ENCODE measurements at regions not wholly inside any gene's neighbourhood (a gene's known extent, or its start where the extent isn't known, plus 50 kb on each side); places are given as distances from the start of the nearest gene placed in this dataset.

DNA sequence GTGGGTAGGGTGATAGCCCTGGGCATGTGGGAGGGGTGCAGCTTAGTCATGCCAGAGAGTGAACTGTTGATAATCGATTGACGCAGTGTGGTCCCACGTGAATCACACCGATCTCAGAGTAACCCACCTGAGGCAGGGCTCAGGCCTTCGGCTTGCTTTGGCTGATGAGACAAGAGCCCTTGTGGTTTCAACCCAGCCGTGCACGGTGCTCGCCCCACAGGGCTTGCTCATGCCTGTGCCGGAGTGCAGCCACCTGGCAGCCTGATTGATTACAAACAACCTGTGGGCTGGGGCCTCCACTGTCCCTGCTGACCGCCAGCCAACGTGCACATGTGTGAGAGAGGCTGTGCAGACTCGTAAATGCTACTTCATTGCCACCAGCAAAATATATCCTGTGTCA is 144.9 kb upstream of the ADARB2 start:
- WGBS, 4 donors, result 78 to 82% (median 80%) methylated on average over 8 to 12 of the region's 12 CpGs
- ATAC-seq, result no peak
- peaks cover 0 to 10% (median 0%) of the 10 kb centered on the region in 9 donors for H3K27me3 ChIP-seq
- intact Hi-C loops (cut with DNase I), result no loop called here
- peaks cover 0 to 23% (median 7%) of the 10 kb centered on the region in 12 donors for H3K9me3 ChIP-seq
- H3K4me3 ChIP-seq, result no peak overlapping the region
- no peaks in the 10 kb centered on the region for H3K36me3 ChIP-seq
- no peaks in the 10 kb centered on the region for H3K4me1 ChIP-seq
- no peak for DNase-seq
- H3K27ac ChIP-seq, result no peak overlapping the region
- TF ChIP-seq POLR2A (IDR thresholded peaks at IDR 0.05), result no peak
- TF ChIP-seq, protein P1, sequence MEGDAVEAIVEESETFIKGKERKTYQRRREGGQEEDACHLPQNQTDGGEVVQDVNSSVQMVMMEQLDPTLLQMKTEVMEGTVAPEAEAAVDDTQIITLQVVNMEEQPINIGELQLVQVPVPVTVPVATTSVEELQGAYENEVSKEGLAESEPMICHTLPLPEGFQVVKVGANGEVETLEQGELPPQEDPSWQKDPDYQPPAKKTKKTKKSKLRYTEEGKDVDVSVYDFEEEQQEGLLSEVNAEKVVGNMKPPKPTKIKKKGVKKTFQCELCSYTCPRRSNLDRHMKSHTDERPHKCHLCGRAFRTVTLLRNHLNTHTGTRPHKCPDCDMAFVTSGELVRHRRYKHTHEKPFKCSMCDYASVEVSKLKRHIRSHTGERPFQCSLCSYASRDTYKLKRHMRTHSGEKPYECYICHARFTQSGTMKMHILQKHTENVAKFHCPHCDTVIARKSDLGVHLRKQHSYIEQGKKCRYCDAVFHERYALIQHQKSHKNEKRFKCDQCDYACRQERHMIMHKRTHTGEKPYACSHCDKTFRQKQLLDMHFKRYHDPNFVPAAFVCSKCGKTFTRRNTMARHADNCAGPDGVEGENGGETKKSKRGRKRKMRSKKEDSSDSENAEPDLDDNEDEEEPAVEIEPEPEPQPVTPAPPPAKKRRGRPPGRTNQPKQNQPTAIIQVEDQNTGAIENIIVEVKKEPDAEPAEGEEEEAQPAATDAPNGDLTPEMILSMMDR (IDR thresholded peaks at IDR 0.05), result no peak

DNA sequence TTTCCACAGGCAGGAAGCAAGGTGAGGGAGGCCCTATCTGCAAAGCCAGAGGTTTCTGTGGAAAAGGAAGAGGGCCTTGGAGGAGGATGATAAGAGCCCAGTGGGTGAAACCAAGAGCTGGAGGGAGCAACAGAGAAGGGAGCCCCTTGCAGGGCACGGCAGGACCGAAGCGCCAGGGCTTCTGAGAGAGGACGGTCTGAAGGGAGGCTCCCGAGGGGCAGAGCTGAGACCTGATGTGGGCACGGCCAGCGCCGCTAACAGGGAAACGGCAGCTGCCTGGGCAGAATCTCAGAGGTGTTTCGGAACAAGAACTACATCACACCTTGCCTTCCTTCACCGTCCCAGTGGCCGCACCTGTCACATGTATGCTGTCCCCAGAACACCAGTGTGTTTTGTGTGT is 144.3 kb upstream of the ADARB2 start:
- WGBS, 4 donors, result 86 to 91% (median 88%) methylated on average over 12 of the region's 12 CpGs
- TF ChIP-seq, protein P1 (IDR thresholded peaks at IDR 0.05), result no peak
- TF ChIP-seq POLR2A (IDR thresholded peaks at IDR 0.05), result no peak
- Histone ChIP-seq H3K9me3 (peaks cover 0 to 18% (median 7%) of the 10 kb centered on the region in 12 donors), H3K27me3 (peaks cover 0 to 10% (median 0%) of the 10 kb centered on the region in 9 donors), H3K27ac (no peak overlapping the region), H3K36me3 (no peaks in the 10 kb centered on the region), H3K4me1 (no peaks in the 10 kb centered on the region), H3K4me3 (no peak overlapping the region)
- DNase-seq (no peak), ATAC-seq (no peak)
- intact Hi-C loops (cut with DNase I), result no loop called here

DNA sequence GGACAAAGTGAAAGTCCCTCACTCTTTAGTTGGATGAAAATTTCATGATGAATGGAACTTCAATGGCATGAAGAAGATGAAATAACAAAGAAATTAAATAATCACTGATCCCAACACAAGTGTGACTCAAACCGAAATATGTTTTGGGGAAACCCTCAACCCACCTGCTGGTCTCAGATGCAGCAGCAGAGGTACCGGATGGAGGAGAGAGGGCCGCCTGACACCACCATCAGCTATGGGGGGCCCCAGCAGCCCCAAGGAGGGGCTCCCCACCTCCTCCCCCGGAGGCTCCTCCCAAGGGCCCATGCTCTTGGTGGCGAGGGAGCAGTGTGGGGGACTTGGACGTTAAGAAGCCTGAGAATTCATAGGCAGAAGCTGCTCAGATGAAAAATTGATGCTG is 137.2 kb upstream of the ADARB2 start:
- ATAC-seq (no peak), DNase-seq (no peak)
- peaks cover 0 to 9% (median 0%) of the 10 kb centered on the region in 12 donors for H3K9me3 ChIP-seq
- intact Hi-C loops (cut with DNase I), result no loop called here
- H3K27ac ChIP-seq, result no peak overlapping the region
- H3K4me3 ChIP-seq, result no peak overlapping the region
- H3K4me1 ChIP-seq, result no peaks in the 10 kb centered on the region
- 73 to 77% (median 76%) methylated on average over 6 of the region's 6 CpGs for WGBS, 4 donors
- H3K36me3 ChIP-seq, result no peaks in the 10 kb centered on the region
- TF ChIP-seq, protein P1 (IDR thresholded peaks at IDR 0.05), result no peak
- TF ChIP-seq POLR2A (IDR thresholded peaks at IDR 0.05), result no peak
- H3K27me3 ChIP-seq, result peaks cover 0 to 8% (median 0%) of the 10 kb centered on the region in 9 donors

DNA sequence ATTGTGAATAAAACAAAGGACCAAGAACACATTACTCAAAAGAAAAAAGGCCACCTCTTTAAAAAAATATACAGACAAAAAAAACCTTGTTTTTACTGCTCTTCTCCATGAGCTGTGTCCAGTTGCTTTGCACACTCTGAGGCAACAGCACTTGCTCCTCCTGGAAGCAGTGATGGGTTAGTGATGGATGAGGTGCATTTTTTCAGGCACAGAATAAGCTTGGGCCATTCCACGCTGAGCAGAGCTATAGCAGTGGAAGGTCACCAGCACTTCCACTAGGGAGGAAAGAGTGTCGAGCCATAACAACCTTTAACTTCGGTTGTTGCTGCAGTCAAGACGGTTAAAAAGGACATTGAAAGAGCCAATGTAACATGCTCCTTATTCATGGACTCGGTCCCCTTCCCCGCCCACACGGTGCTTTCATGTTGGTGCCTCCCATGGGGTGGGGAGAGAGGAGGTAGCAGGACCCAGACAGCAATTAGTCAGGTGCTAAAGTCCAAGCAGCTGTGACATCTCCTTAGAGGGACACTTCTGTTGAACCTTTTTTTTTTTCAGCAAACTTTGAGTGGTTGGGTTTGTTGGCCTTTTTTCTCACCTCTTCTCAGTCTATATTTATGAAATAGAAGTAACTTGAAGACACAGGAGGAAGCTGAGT is 136.5 kb upstream of the ADARB2 start:
- DNase-seq (no peak), ATAC-seq (no peak)
- TF ChIP-seq POLR2A (IDR thresholded peaks at IDR 0.05), result no peak
- TF ChIP-seq, protein P1 (IDR thresholded peaks at IDR 0.05), result no peak
- no peak overlapping the region for H3K27ac ChIP-seq
- peaks cover 0 to 6% (median 0%) of the 10 kb centered on the region in 9 donors for H3K27me3 ChIP-seq
- H3K9me3 ChIP-seq, result peaks cover 0 to 9% (median 0%) of the 10 kb centered on the region in 12 donors
- H3K4me3 ChIP-seq, result no peak overlapping the region
- WGBS, 4 donors, result 68 to 75% (median 70%) methylated on average over 7 of the region's 7 CpGs
- no peaks in the 10 kb centered on the region for H3K36me3 ChIP-seq
- no peaks in the 10 kb centered on the region for H3K4me1 ChIP-seq
- intact Hi-C loops (cut with DNase I), result no loop called here
